GDM1 (cell line): ENCODE measurements at regions not wholly inside any gene's neighbourhood (a gene's known extent, or its start where the extent isn't known, plus 50 kb on each side); places are given as distances from the start of the nearest gene placed in this dataset.
A peak's percentile ranks its signal among the peaks of the same experiment; 100 is the strongest.

Experiments
- DNase-seq: peaks from one replicate; lab custom pipeline; 2025; lab: John Stamatoyannopoulos, UW

- no peak for DNase-seq
Observed at GRCh38 chr12:66962290-66962689, 283.4 kb upstream of the GRIP1 start.

GRCh38 chr12:66963901-66964300 lies 285.0 kb upstream of the GRIP1 start:
- DNase-seq: no peak

GRCh38 chr12:66964629-66965028 lies 285.8 kb upstream of the GRIP1 start:
- DNase-seq: no peak

- no peak for DNase-seq
Observed at GRCh38 chr12:66965621-66966020, 286.7 kb upstream of the GRIP1 start.

GRCh38 chr12:66971816-66972215 lies 292.9 kb upstream of the GRIP1 start:
- DNase-seq: no peak

- DNase-seq: no peak
Observed at GRCh38 chr12:66976526-66976925, 292.6 kb upstream of the CAND1 start.

- DNase-seq: no peak
Observed at GRCh38 chr12:66978802-66979201, 290.4 kb upstream of the CAND1 start.

- no peak for DNase-seq
Observed at GRCh38 chr12:66979251-66979650, 289.9 kb upstream of the CAND1 start.

GRCh38 chr12:66984077-66984476 lies 285.1 kb upstream of the CAND1 start:
- no peak for DNase-seq

GRCh38 chr12:66984962-66985361 lies 284.2 kb upstream of the CAND1 start:
- DNase-seq: no peak

- DNase-seq: no peak
Observed at GRCh38 chr12:66999141-66999540, 270.0 kb upstream of the CAND1 start.

- DNase-seq: no peak
Observed at GRCh38 chr12:67001251-67001650, 267.9 kb upstream of the CAND1 start.

- no peak for DNase-seq
Observed at GRCh38 chr12:67002720-67003119, 266.4 kb upstream of the CAND1 start.

GRCh38 chr12:67006610-67007009 lies 262.5 kb upstream of the CAND1 start:
- no peak for DNase-seq

- DNase-seq: no peak
Observed at GRCh38 chr12:67014642-67015041, 254.5 kb upstream of the CAND1 start.

GRCh38 chr12:67018105-67018504 lies 251.1 kb upstream of the CAND1 start:
- DNase-seq: no peak

GRCh38 chr12:67019070-67019469 lies 250.1 kb upstream of the CAND1 start:
- no peak for DNase-seq

GRCh38 chr12:67025543-67026114 lies 243.5 kb upstream of the CAND1 start:
- DNase-seq: peak; percentile 11

- DNase-seq: no peak
Observed at GRCh38 chr12:67026487-67027246, 242.5 kb upstream of the CAND1 start.

GRCh38 chr12:67028529-67028928 lies 240.6 kb upstream of the CAND1 start:
- no peak for DNase-seq

GRCh38 chr12:67034110-67034879 lies 234.9 kb upstream of the CAND1 start:
- no peak for DNase-seq

GRCh38 chr12:67035121-67035520 lies 234.0 kb upstream of the CAND1 start:
- DNase-seq: no peak

GRCh38 chr12:67038486-67038885 lies 230.7 kb upstream of the CAND1 start:
- DNase-seq: no peak
